Astrocyte (in vitro differentiated cells and primary cell): ENCODE measurements at regions not wholly inside any gene's neighbourhood (a gene's known extent, or its start where the extent isn't known, plus 50 kb on each side); places are given as distances from the start of the nearest gene placed in this dataset.
"Not testable (repeated sequence)": the region's sequence is repeated elsewhere in the genome, so short reads cannot be mapped to it uniquely, and the experiment has no call there.

Experiments used
- DNase-seq: peaks from one replicate; pipeline ENCODE4 v3.0.0-alpha.2; 2010; ENCODE audit warnings: low read depth
- FAIRE-seq: peaks from 2 replicates; lab custom pipeline; 2011; peaks lifted over from hg19 to GRCh38; lab: Jason Lieb, UNC
- H2AFZ ChIP-seq: 2 replicates; pipeline ENCODE4 v1.6.0; 2012; ENCODE audit warnings: low read depth, low read length, inconsistent platforms
- H3K27ac ChIP-seq: 2 replicates; pipeline ENCODE4 v1.5.1; 2011; ENCODE audit warnings: low read depth, low read length, inconsistent platforms
- H3K27me3 ChIP-seq: 2 replicates; pipeline ENCODE4 v1.6.0; 2011; ENCODE audit warnings: low read length, inconsistent platforms; ENCODE audit not compliant: insufficient read depth
- H3K36me3 ChIP-seq: 2 replicates; pipeline ENCODE4 v1.5.1; 2011; ENCODE audit warnings: low read length, inconsistent platforms; ENCODE audit not compliant: insufficient read depth
- H3K4me1 ChIP-seq: 2 replicates; pipeline ENCODE4 v1.5.1; 2011; ENCODE audit warnings: low read length, inconsistent platforms; ENCODE audit not compliant: insufficient read depth
- H3K4me2 ChIP-seq: 2 replicates; pipeline ENCODE4 v1.6.0; 2012; ENCODE audit warnings: low read length, inconsistent platforms
- H3K4me3 ChIP-seq: 2 replicates; pipeline ENCODE4 v1.5.1; 2011; ENCODE audit warnings: low read depth, mild to moderate bottlenecking, low read length, inconsistent platforms; ENCODE audit not compliant: insufficient read depth
- H3K79me2 ChIP-seq: 2 replicates; pipeline ENCODE4 v1.6.0; 2012; ENCODE audit warnings: mild to moderate bottlenecking, low read length, inconsistent platforms; ENCODE audit not compliant: insufficient read depth
- H3K9ac ChIP-seq: 2 replicates; pipeline ENCODE4 v1.6.0; 2012; ENCODE audit warnings: mild to moderate bottlenecking, low read length, inconsistent platforms
- H3K9me3 ChIP-seq: 2 replicates; pipeline ENCODE4 v1.5.1; 2012; ENCODE audit warnings: low read depth, mild to moderate bottlenecking, low read length, inconsistent platforms; ENCODE audit not compliant: insufficient read depth
- H4K20me1 ChIP-seq: 2 replicates; pipeline ENCODE4 v1.6.0; 2012; ENCODE audit warnings: low read length, inconsistent platforms; ENCODE audit not compliant: insufficient read depth
- H3K27ac Mint-ChIP-seq: one replicate; pipeline ENCODE4 v1.8.0; 2021; ENCODE audit warnings: mild to moderate bottlenecking, mixed read lengths; ENCODE audit not compliant: unreplicated experiment
- H3K27me3 Mint-ChIP-seq: one replicate; pipeline ENCODE4 v1.8.0; 2021; ENCODE audit warnings: low read depth, mixed read lengths; ENCODE audit not compliant: unreplicated experiment
- H3K36me3 Mint-ChIP-seq: one replicate; pipeline ENCODE4 v1.8.0; 2021; ENCODE audit warnings: low read depth, mixed read lengths; ENCODE audit not compliant: unreplicated experiment
- H3K4me1 Mint-ChIP-seq: one replicate; pipeline ENCODE4 v1.8.0; 2021; ENCODE audit warnings: low read depth, mixed read lengths; ENCODE audit not compliant: unreplicated experiment
- H3K4me3 Mint-ChIP-seq: one replicate; pipeline ENCODE4 v1.8.0; 2021; ENCODE audit warnings: mild to moderate bottlenecking, moderate library complexity, mixed read lengths; ENCODE audit not compliant: unreplicated experiment
- H3K9me3 Mint-ChIP-seq: one replicate; pipeline ENCODE4 v1.8.0; 2021; ENCODE audit warnings: mild to moderate bottlenecking, mixed read lengths; ENCODE audit not compliant: unreplicated experiment
- CTCF ChIP-seq: IDR thresholded peaks from 2 replicates; pipeline ENCODE4 v1.5.1; 2011; ENCODE audit warnings: low read depth, mild to moderate bottlenecking, inconsistent platforms, low read length, moderate library complexity; ENCODE audit not compliant: insufficient read depth
- EZH2 ChIP-seq: IDR thresholded peaks from 2 replicates; pipeline ENCODE4 v1.6.1; 2012; ENCODE audit warnings: mild to moderate bottlenecking, low read length, inconsistent platforms; ENCODE audit not compliant: insufficient read depth

GRCh38 chr4:138861135-138861534, 154.4 kb upstream of the NOCT start:
- Histone ChIP-seq H3K36me3 (no peaks in the 10 kb centered on the region), H3K4me2 (peak overlapping the region; percentile 30), H2AFZ (no peak overlapping the region), H3K9ac (no peak overlapping the region), H3K9me3 (no peaks in the 10 kb centered on the region), H4K20me1 (no peaks in the 10 kb centered on the region), H3K27ac (peak overlapping the region; percentile 54), H3K4me3 (no peak overlapping the region), H3K4me1 (peaks cover 8% of the 10 kb centered on the region), H3K79me2 (no peaks in the 10 kb centered on the region), H3K27me3 (no peaks in the 10 kb centered on the region)
- TF ChIP-seq EZH2 (no peak), CTCF (no peak)
- Mint-ChIP-seq H3K9me3 (peaks cover 2% of the 10 kb centered on the region), H3K4me1 (peaks cover 19% of the 10 kb centered on the region), H3K27ac (no peak overlapping the region), H3K4me3 (no peak overlapping the region), H3K27me3 (peaks cover 9% of the 10 kb centered on the region), H3K36me3 (no peaks in the 10 kb centered on the region)
- FAIRE-seq (peak; percentile 64), DNase-seq (peak; percentile 70)

- not testable (repeated sequence) for H4K20me1 ChIP-seq, H3K4me2 ChIP-seq, H3K9me3 ChIP-seq, H3K36me3 ChIP-seq, FAIRE-seq, H3K4me3 Mint-ChIP-seq, H2AFZ ChIP-seq, H3K4me1 ChIP-seq, DNase-seq, H3K4me3 ChIP-seq, H3K27ac ChIP-seq, H3K9ac ChIP-seq, H3K27ac Mint-ChIP-seq, H3K36me3 Mint-ChIP-seq, H3K9me3 Mint-ChIP-seq, H3K27me3 Mint-ChIP-seq, H3K79me2 ChIP-seq, H3K27me3 ChIP-seq
- peaks cover 18% of the 10 kb centered on the region for H3K4me1 Mint-ChIP-seq
These were observed 155.2 kb upstream of the NOCT start for GRCh38 chr4:138860357-138860756.

GRCh38 chr4:138859254-138859653, 156.3 kb upstream of the NOCT start:
- Histone ChIP-seq H3K27me3 (no peaks in the 10 kb centered on the region), H3K4me1 (peaks cover 8% of the 10 kb centered on the region), H3K9ac (no peak overlapping the region), H3K79me2 (no peaks in the 10 kb centered on the region), H3K27ac (no peak overlapping the region), H3K9me3 (no peaks in the 10 kb centered on the region), H4K20me1 (no peaks in the 10 kb centered on the region), H2AFZ (no peak overlapping the region), H3K36me3 (no peaks in the 10 kb centered on the region), H3K4me2 (no peak overlapping the region), H3K4me3 (no peak overlapping the region)
- FAIRE-seq, result no peak
- peaks cover 10% of the 10 kb centered on the region for H3K4me1 Mint-ChIP-seq
- no peak overlapping the region for H3K4me3 Mint-ChIP-seq
- no peaks in the 10 kb centered on the region for H3K36me3 Mint-ChIP-seq
- no peaks in the 10 kb centered on the region for H3K27me3 Mint-ChIP-seq
- DNase-seq, result no peak
- no peak overlapping the region for H3K27ac Mint-ChIP-seq
- no peak for TF ChIP-seq CTCF
- no peak for TF ChIP-seq EZH2
- peaks cover 6% of the 10 kb centered on the region for H3K9me3 Mint-ChIP-seq
